IMR-90 (cell line): ENCODE measurements at regions not wholly inside any gene's neighbourhood (a gene's known extent, or its start where the extent isn't known, plus 50 kb on each side); places are given as distances from the start of the nearest gene placed in this dataset.

ENCODE experiments used
- ATAC-seq: fragments of 200-7000 bp; cut with Tn5 transposase; 2 replicates; pipeline ENCODE4 v1.9.1; 2020; ENCODE audit warnings: low read depth, mild to moderate bottlenecking, moderate library complexity
- BruUV-seq: library from RNA; stranded (reverse); fragments of 400-500 nt; replicated peaks from 2 replicates; lab custom pipeline; 2021; lab: Mats Ljungman, UMichigan
- CTCF ChIA-PET: fragments of 300-600 bp; formaldehyde crosslinking; extraction: SDS; loops from one replicate; lab custom pipeline; 2021; ENCODE audit warnings: antibody characterized with exemption; lab: Yijun Ruan, JAX
- POLR2A ChIA-PET: fragments of 300-600 bp; sonication (Branson Sonifier 250); formaldehyde crosslinking; loops from one replicate; lab custom pipeline; 2022; ENCODE audit warnings: antibody characterized with exemption; ENCODE audit not compliant: unreplicated experiment; lab: Charles Lee
- DNase-seq: peaks from one replicate; pipeline ENCODE4 v3.0.0; 2013
- H2AFZ ChIP-seq: replicated peaks from 2 replicates; pipeline ENCODE3; 2013; ENCODE audit warnings: low read length, mild to moderate bottlenecking; ENCODE audit not compliant: poor library complexity
- H2AK5ac ChIP-seq: 2 replicates; pipeline ENCODE4 v1.6.1; 2013; ENCODE audit warnings: low read depth, low read length, inconsistent platforms
- H2AK9ac ChIP-seq: replicated peaks from 2 replicates; pipeline ENCODE3; 2013; ENCODE audit warnings: mild to moderate bottlenecking, low read depth, low read length, moderate library complexity; ENCODE audit not compliant: poor library complexity
- H2BK120ac ChIP-seq: 2 replicates; pipeline ENCODE4 v1.6.1; 2013; ENCODE audit warnings: low read depth, low read length, inconsistent platforms
- H2BK15ac ChIP-seq: 3 replicates; pipeline ENCODE4 v1.6.1; 2013; ENCODE audit warnings: low read depth, low read length, inconsistent platforms
- H2BK20ac ChIP-seq: 2 replicates; pipeline ENCODE4 v1.6.1; 2013; ENCODE audit warnings: low read depth, mild to moderate bottlenecking, inconsistent platforms, low read length, moderate library complexity
- H2BK5ac ChIP-seq: 2 replicates; pipeline ENCODE4 v1.6.1; 2013; ENCODE audit warnings: mild to moderate bottlenecking, low read depth, low read length, inconsistent platforms; ENCODE audit not compliant: poor library complexity, severe bottlenecking
- H3K14ac ChIP-seq: replicated peaks from 2 replicates; pipeline ENCODE4 v1.6.1; 2013; ENCODE audit warnings: low read depth, low read length, inconsistent platforms
- H3K18ac ChIP-seq: 2 replicates; pipeline ENCODE4 v1.6.1; 2013; ENCODE audit warnings: low read depth, low read length, control low read depth
- H3K23ac ChIP-seq: 2 replicates; pipeline ENCODE4 v1.6.1; 2013; ENCODE audit warnings: low read depth, low read length, inconsistent platforms
- H3K27ac ChIP-seq: 2 replicates; pipeline ENCODE4 v1.5.1; 2013; ENCODE audit warnings: mild to moderate bottlenecking, control low read depth, low read length; ENCODE audit not compliant: insufficient read depth
- H3K27me3 ChIP-seq: 2 replicates; pipeline ENCODE4 v1.6.1; 2013; ENCODE audit warnings: low read length; ENCODE audit not compliant: control insufficient read depth, insufficient read depth
- H3K36me3 ChIP-seq: 2 replicates; pipeline ENCODE4 v1.6.1; 2013; ENCODE audit warnings: low read length, mixed read lengths; ENCODE audit not compliant: control insufficient read depth, insufficient read depth
- H3K4ac ChIP-seq: 2 replicates; pipeline ENCODE4 v1.6.1; 2013; ENCODE audit warnings: low read depth, low read length, inconsistent platforms
- H3K4me1 ChIP-seq: 2 replicates; pipeline ENCODE4 v1.6.1; 2013; ENCODE audit warnings: low read length, mixed read lengths; ENCODE audit not compliant: control insufficient read depth, insufficient read depth
- H3K4me2 ChIP-seq: 2 replicates; pipeline ENCODE4 v1.6.1; 2013; ENCODE audit warnings: low read depth, mild to moderate bottlenecking, control low read depth, low read length, moderate library complexity
- H3K4me3 ChIP-seq: 2 replicates; pipeline ENCODE4 v1.5.1; 2013; ENCODE audit warnings: low read depth, mild to moderate bottlenecking, control low read depth, low read length, moderate library complexity; ENCODE audit not compliant: insufficient read depth
- H3K56ac ChIP-seq: 2 replicates; pipeline ENCODE4 v1.6.1; 2013; ENCODE audit warnings: low read length, inconsistent platforms; ENCODE audit not compliant: insufficient read depth; ENCODE audit errors: extremely low read depth
- H3K79me1 ChIP-seq, 2 experiments: 2 replicates each; pipeline ENCODE4 v1.6.1; 2013; ENCODE audit warnings: low read length in 2 of 2, inconsistent platforms in 1 of 2, low read depth in 1 of 2
- H3K9ac ChIP-seq: 2 replicates; pipeline ENCODE4 v1.6.1; 2013; ENCODE audit warnings: low read depth, low read length, control low read depth
- H3K9me1 ChIP-seq: 2 replicates; pipeline ENCODE4 v1.6.1; 2013; ENCODE audit warnings: low read length, inconsistent platforms; ENCODE audit not compliant: insufficient read depth
- H3K9me3 ChIP-seq: 2 replicates; pipeline ENCODE4 v1.6.1; 2013; ENCODE audit warnings: low read length; ENCODE audit not compliant: control insufficient read depth, insufficient read depth
- H4K20me1 ChIP-seq: 2 replicates; pipeline ENCODE4 v1.6.1; 2013; ENCODE audit warnings: low read length, inconsistent platforms; ENCODE audit not compliant: insufficient read depth
- H4K5ac ChIP-seq: 2 replicates; pipeline ENCODE4 v1.6.1; 2013; ENCODE audit warnings: mild to moderate bottlenecking, low read depth, low read length, control low read depth
- H4K8ac ChIP-seq, 2 experiments: 2 replicates each; pipeline ENCODE4 v1.6.1; 2013; ENCODE audit warnings: low read depth in 2 of 2, low read length in 2 of 2, control low read depth in 1 of 2, inconsistent platforms in 1 of 2
- H4K91ac ChIP-seq: 2 replicates; pipeline ENCODE4 v1.6.1; 2013; ENCODE audit warnings: low read depth, low read length, inconsistent platforms; ENCODE audit not compliant: insufficient read depth
- BHLHE40 ChIP-seq: fragments of 150-350 bp; IDR thresholded peaks from 2 replicates; pipeline ENCODE4 v1.6.1; 2016; ENCODE audit warnings: mild to moderate bottlenecking, low read depth, low read length
- CEBPB ChIP-seq: IDR thresholded peaks from 2 replicates; pipeline ENCODE4 v1.6.1; 2012; ENCODE audit warnings: low read depth, low read length, improper control_type of control experiment
- CHD1 ChIP-seq: IDR thresholded peaks from 2 replicates; pipeline ENCODE4 v1.6.1; 2012; ENCODE audit warnings: low read depth, low read length, improper control_type of control experiment
- MAFK ChIP-seq: IDR thresholded peaks from 2 replicates; pipeline ENCODE4 v1.6.1; 2012; ENCODE audit warnings: low read depth, low read length, improper control_type of control experiment
- MAZ ChIP-seq: IDR thresholded peaks from 2 replicates; pipeline ENCODE4 v1.6.1; 2012; ENCODE audit warnings: low read depth, mild to moderate bottlenecking, low read length, improper control_type of control experiment, moderate library complexity, borderline replicate concordance
- MXI1 ChIP-seq: IDR thresholded peaks from 2 replicates; pipeline ENCODE4 v1.6.1; 2012; ENCODE audit warnings: low read depth, mild to moderate bottlenecking, low read length, moderate library complexity, borderline replicate concordance
- RAD21 ChIP-seq: IDR thresholded peaks from 2 replicates; pipeline ENCODE4 v1.6.1; 2012; ENCODE audit warnings: low read length, improper control_type of control experiment
- RCOR1 ChIP-seq: IDR thresholded peaks from 2 replicates; pipeline ENCODE4 v1.6.1; 2012; ENCODE audit warnings: mild to moderate bottlenecking, low read length, improper control_type of control experiment; ENCODE audit not compliant: insufficient replicate concordance
- SMC3 ChIP-seq: fragments of 150-350 bp; IDR thresholded peaks from 2 replicates; pipeline ENCODE4 v1.6.1; 2016; ENCODE audit warnings: low read depth, mild to moderate bottlenecking, antibody characterized with exemption, low read length, moderate library complexity
- USF2 ChIP-seq: fragments of 150-350 bp; IDR thresholded peaks from 2 replicates; pipeline ENCODE4 v1.6.1; 2017; ENCODE audit warnings: mild to moderate bottlenecking, antibody characterized with exemption, low read length, low read depth
- WGBS, 2 experiments: methylation state at CpG; one replicate each; pipeline versions ENCODE4 v1.1.5 to v1.1.7; 2013; ENCODE audit warnings: missing lambda C conversion rate in 2 of 2; ENCODE audit not compliant: insufficient read length in 1 of 2; ENCODE audit errors: extremely low coverage in 2 of 2; 5-methylcytosine and 5-hydroxymethylcytosine counted together
- dilution Hi-C: fragments of 300-500 bp; cut with HindIII; formaldehyde crosslinking; loops from one replicate; pipeline ENCODE4 v1.14.3; 2018; ENCODE audit warnings: low sequenced_read_pairs; ENCODE audit not compliant: unreplicated experiment
- in situ Hi-C: fragments of 300-500 bp; cut with MboI; formaldehyde crosslinking; loops from 3 replicates; pipeline ENCODE4 v1.14.3; 2019; ENCODE audit warnings: low sequenced_read_pairs, inconsistent platforms, mixed read lengths
- intact Hi-C: fragments of 100-400 bp; cut with micrococcal nuclease; formaldehyde crosslinking; loops from 2 replicates; pipeline ENCODE4 v1.10.0; 2022
- TF ChIP-seq, protein P1 (sequence below): fragments of 150-350 bp; IDR thresholded peaks from 2 replicates; pipeline ENCODE4 v1.6.1; 2016; ENCODE audit warnings: low read depth, mild to moderate bottlenecking, low read length, moderate library complexity, borderline replicate concordance
- TF ChIP-seq, protein P2 (sequence below): conservative IDR thresholded peaks from 2 replicates; pipeline ENCODE4 v1.5.1; 2012; ENCODE audit warnings: mild to moderate bottlenecking, low read depth, low read length, improper control_type of control experiment

DNA sequence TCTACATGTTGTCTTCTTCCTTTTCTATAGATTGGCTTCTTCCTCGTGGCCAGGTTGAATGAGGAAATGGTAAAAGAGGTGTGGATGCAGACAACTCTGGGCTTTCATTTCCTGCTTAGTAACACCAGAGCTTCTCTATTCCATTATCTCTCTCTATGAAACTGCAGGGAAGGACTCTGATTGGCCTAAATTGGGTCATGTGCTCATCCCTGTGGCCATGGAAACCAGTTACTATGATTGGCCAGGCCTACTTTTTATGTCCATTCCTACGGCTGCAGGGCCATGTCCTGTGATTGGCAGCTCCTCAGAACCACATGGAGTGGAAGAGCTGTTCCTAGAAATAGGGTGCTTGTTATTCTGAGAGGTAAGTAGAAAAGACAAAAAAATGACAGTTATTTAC, 486.9 kb upstream of the ADAMTS9 start:
- Histone ChIP-seq H2AK9ac (no peak overlapping the region), H4K20me1 (no peaks in the 10 kb centered on the region), H2BK15ac (no peak overlapping the region), H3K27me3 (peaks cover 2% of the 10 kb centered on the region; the same call in 1 of the 2 replicates), H4K8ac (no peak overlapping the region), H3K4me1 (no peaks in the 10 kb centered on the region), H3K18ac (no peak overlapping the region), H2AFZ (no peak overlapping the region), H2BK120ac (no peak overlapping the region), H3K4me2 (no peak overlapping the region), H2AK5ac (no peak overlapping the region), H3K56ac (no peak overlapping the region), H3K9me1 (no peaks in the 10 kb centered on the region), H3K23ac (no peak overlapping the region), H3K4me3 (no peak overlapping the region), H3K4ac (no peak overlapping the region), H2BK5ac (no peak overlapping the region), H3K27ac (no peak overlapping the region), H4K5ac (no peak overlapping the region), H3K9ac (no peak overlapping the region), H4K91ac (no peak overlapping the region), H3K9me3 (no peaks in the 10 kb centered on the region), H2BK20ac (no peak overlapping the region), H3K14ac (no peak overlapping the region), H3K79me1 (no peaks in the 10 kb centered on the region), H3K36me3 (no peaks in the 10 kb centered on the region)
- in situ Hi-C loops = no loop called here
- DNase-seq = no peak
- intact Hi-C loops = loop anchor here (5.0 kb wide), 1 partner anchor 487 kb away; the partner anchor contains the start of gene ADAMTS9
- WGBS, 2 experiments = no CpG with 5 or more reads among the region's 2 CpGs
- BruUV-seq = no TSS peak
- no peak for TF ChIP-seq RAD21
- TF ChIP-seq RCOR1 = no peak
- TF ChIP-seq SMC3 = no peak
- no peak for TF ChIP-seq BHLHE40
- no peak for TF ChIP-seq MAZ
- TF ChIP-seq, protein P1, sequence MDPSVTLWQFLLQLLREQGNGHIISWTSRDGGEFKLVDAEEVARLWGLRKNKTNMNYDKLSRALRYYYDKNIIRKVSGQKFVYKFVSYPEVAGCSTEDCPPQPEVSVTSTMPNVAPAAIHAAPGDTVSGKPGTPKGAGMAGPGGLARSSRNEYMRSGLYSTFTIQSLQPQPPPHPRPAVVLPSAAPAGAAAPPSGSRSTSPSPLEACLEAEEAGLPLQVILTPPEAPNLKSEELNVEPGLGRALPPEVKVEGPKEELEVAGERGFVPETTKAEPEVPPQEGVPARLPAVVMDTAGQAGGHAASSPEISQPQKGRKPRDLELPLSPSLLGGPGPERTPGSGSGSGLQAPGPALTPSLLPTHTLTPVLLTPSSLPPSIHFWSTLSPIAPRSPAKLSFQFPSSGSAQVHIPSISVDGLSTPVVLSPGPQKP = no peak
- no peak for TF ChIP-seq USF2
- no peak for TF ChIP-seq CEBPB
- TF ChIP-seq, protein P2, sequence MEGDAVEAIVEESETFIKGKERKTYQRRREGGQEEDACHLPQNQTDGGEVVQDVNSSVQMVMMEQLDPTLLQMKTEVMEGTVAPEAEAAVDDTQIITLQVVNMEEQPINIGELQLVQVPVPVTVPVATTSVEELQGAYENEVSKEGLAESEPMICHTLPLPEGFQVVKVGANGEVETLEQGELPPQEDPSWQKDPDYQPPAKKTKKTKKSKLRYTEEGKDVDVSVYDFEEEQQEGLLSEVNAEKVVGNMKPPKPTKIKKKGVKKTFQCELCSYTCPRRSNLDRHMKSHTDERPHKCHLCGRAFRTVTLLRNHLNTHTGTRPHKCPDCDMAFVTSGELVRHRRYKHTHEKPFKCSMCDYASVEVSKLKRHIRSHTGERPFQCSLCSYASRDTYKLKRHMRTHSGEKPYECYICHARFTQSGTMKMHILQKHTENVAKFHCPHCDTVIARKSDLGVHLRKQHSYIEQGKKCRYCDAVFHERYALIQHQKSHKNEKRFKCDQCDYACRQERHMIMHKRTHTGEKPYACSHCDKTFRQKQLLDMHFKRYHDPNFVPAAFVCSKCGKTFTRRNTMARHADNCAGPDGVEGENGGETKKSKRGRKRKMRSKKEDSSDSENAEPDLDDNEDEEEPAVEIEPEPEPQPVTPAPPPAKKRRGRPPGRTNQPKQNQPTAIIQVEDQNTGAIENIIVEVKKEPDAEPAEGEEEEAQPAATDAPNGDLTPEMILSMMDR = no peak
- TF ChIP-seq MXI1 = no peak
- no peak for TF ChIP-seq CHD1
- TF ChIP-seq MAFK = no peak
- no peak for ATAC-seq
- CTCF ChIA-PET = no interaction called here
- POLR2A ChIA-PET = no interaction called here
- dilution Hi-C loops = no loop called here
